GM13976 (cell line): ENCODE measurements at regions not wholly inside any gene's neighbourhood (a gene's known extent, or its start where the extent isn't known, plus 50 kb on each side); places are given as distances from the start of the nearest gene placed in this dataset.

Experiments
- DNase-seq: peaks from one replicate; pipeline ENCODE4 v3.0.0; 2012; ENCODE audit warnings: low spot score
- CTCF ChIP-seq: IDR thresholded peaks from 2 replicates; pipeline ENCODE4 v1.5.1; 2012; ENCODE audit warnings: borderline replicate concordance, mild to moderate bottlenecking; ENCODE audit not compliant: insufficient read depth; ENCODE audit errors: extremely low read depth, missing control alignments, control extremely low read depth
- in situ Hi-C: fragments of 300-500 bp; cut with MboI; formaldehyde crosslinking; loops from one replicate; pipeline ENCODE4 v1.12.0; 2022; ENCODE audit warnings: low sequenced_read_pairs, mixed read lengths, inconsistent platforms; ENCODE audit not compliant: unreplicated experiment

GRCh38 chr9:129398961-129399633 lies 221.0 kb upstream of the IER5L start:
- no peak for DNase-seq
- in situ Hi-C loops: no loop called here
- no peak for TF ChIP-seq CTCF

- in situ Hi-C loops: no loop called here
- DNase-seq: no peak
- TF ChIP-seq CTCF: no peak
Observed at GRCh38 chr9:129398101-129398960, 220.3 kb upstream of the IER5L start.

- TF ChIP-seq CTCF: no peak
- in situ Hi-C loops: no loop called here
- DNase-seq: no peak
Observed at GRCh38 chr9:129397335-129397734, 219.3 kb upstream of the IER5L start.

- DNase-seq: no peak
- in situ Hi-C loops: no loop called here
- TF ChIP-seq CTCF: no peak
Observed at GRCh38 chr9:129396365-129396708, 218.3 kb upstream of the IER5L start.

GRCh38 chr9:129395633-129396364 lies 217.7 kb upstream of the IER5L start:
- no peak for DNase-seq
- no peak for TF ChIP-seq CTCF
- in situ Hi-C loops: no loop called here

- DNase-seq: no peak
- in situ Hi-C loops: no loop called here
- no peak for TF ChIP-seq CTCF
Observed at GRCh38 chr9:129394886-129395279, 216.8 kb upstream of the IER5L start.
